A673 (cell line): ENCODE measurements at regions not wholly inside any gene's neighbourhood (a gene's known extent, or its start where the extent isn't known, plus 50 kb on each side); places are given as distances from the start of the nearest gene placed in this dataset.

Source experiments
- BruUV-seq: library from RNA; stranded (reverse); fragments of 400-500 nt; replicated peaks from 2 replicates; lab custom pipeline; 2021; lab: Mats Ljungman, UMichigan
- CTCF ChIA-PET: fragments of 300-600 bp; sonication (Branson Sonifier 250); formaldehyde crosslinking; loops from one replicate; lab custom pipeline; 2022; ENCODE audit warnings: antibody characterized with exemption; lab: Charles Lee
- POLR2A ChIA-PET: fragments of 300-600 bp; sonication (Branson Sonifier 250); formaldehyde crosslinking; loops from one replicate; lab custom pipeline; 2022; ENCODE audit warnings: antibody characterized with exemption; ENCODE audit not compliant: low non-redundant PET; lab: Charles Lee
- DNase-seq: peaks from one replicate; pipeline ENCODE4 v3.0.0-alpha.2; 2015; ENCODE audit warnings: low spot score
- H3K27ac ChIP-seq: fragments of 200-600 bp; sonication (generic); 2 replicates; pipeline ENCODE4 v1.5.1; 2016; ENCODE audit warnings: mixed run types, low read depth, mild to moderate bottlenecking, mixed read lengths, antibody characterized with exemption, low read length; ENCODE audit not compliant: poor library complexity, severe bottlenecking
- H3K27me3 ChIP-seq: fragments of 200-600 bp; sonication (generic); replicated peaks from 2 replicates; pipeline ENCODE4 v1.6.1; 2017; ENCODE audit warnings: mixed run types, low read depth, mild to moderate bottlenecking, mixed read lengths, antibody characterized with exemption, low read length; ENCODE audit not compliant: insufficient read depth, poor library complexity
- H3K36me3 ChIP-seq: fragments of 200-600 bp; sonication (generic); 2 replicates; pipeline ENCODE4 v1.6.1; 2016; ENCODE audit warnings: mixed run types, mild to moderate bottlenecking, mixed read lengths, antibody characterized with exemption, low read length; ENCODE audit not compliant: insufficient read depth, poor library complexity, severe bottlenecking
- H3K4me1 ChIP-seq: fragments of 200-600 bp; sonication (generic); 2 replicates; pipeline ENCODE4 v1.6.1; 2017; ENCODE audit warnings: mixed run types, mild to moderate bottlenecking, mixed read lengths, antibody characterized with exemption, low read length; ENCODE audit not compliant: insufficient read depth, poor library complexity, severe bottlenecking
- H3K4me3 ChIP-seq: fragments of 200-600 bp; sonication (generic); 2 replicates; pipeline ENCODE4 v1.5.1; 2016; ENCODE audit warnings: low read depth, mixed run types, mild to moderate bottlenecking, mixed read lengths, low read length; ENCODE audit not compliant: poor library complexity, severe bottlenecking
- H3K9me3 ChIP-seq: fragments of 200-600 bp; sonication (generic); 2 replicates; pipeline ENCODE4 v1.6.1; 2016; ENCODE audit warnings: mixed run types, low read depth, mild to moderate bottlenecking, mixed read lengths, antibody characterized with exemption, low read length; ENCODE audit not compliant: poor library complexity, severe bottlenecking
- CTCF ChIP-seq: fragments of 300-800, 200-600 bp; sonication (generic); conservative IDR thresholded peaks from 2 replicates; pipeline ENCODE4 v1.5.1; 2017; ENCODE audit warnings: low read depth, mild to moderate bottlenecking, antibody characterized with exemption, low read length, moderate library complexity, mixed read lengths
- EZH2 ChIP-seq: fragments of 200-600 bp; sonication (generic); IDR thresholded peaks from 2 replicates; pipeline ENCODE4 v1.6.1; 2017; ENCODE audit warnings: borderline replicate concordance, low read depth, mild to moderate bottlenecking, mixed read lengths, antibody characterized with exemption, low read length; ENCODE audit not compliant: poor library complexity, severe bottlenecking
- intact Hi-C: fragments of 100-400 bp; cut with micrococcal nuclease; formaldehyde crosslinking; loops from one replicate; pipeline ENCODE4 v1.10.0; 2022; ENCODE audit not compliant: unreplicated experiment

DNA sequence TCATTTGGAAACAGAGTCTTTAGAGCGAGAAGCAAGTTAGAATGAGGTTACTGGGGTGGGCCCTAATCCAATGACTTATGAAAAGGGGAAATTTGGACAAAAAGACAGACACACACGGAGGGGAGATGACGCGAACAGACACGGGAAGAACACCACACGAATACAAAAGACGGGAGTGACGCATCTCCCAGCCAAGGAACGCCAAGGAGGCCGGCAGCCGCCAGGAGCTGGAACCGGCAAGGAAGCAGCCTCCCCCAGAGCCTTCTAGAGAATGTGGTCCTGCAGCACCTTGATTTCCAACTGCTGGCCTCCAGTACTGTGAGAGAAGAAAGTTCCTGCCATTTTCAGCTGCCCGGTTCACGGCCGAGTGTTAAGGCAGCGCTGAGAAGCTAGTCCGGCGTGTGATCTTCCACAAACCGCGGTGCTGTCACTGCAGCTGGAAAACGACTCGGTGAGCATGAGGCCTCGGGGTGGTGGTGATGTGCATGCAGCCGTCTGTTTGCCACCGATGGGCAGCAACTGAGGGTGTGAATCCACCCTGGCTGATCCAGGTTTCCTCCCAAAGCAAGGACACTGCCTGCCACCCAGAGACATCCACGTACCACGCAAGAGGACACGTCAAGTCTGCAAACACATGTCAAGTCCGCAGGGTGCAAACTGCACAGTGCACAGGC, 124.5 kb downstream of the NCOR2 start:
- Histone ChIP-seq H3K4me1 (peaks cover 39% of the 10 kb centered on the region), H3K27me3 (no peaks in the 10 kb centered on the region), H3K27ac (peak overlapping the region; percentile 35), H3K9me3 (no peaks in the 10 kb centered on the region), H3K4me3 (no peak overlapping the region), H3K36me3 (peaks cover 22% of the 10 kb centered on the region)
- POLR2A ChIA-PET, result no interaction called here
- no TSS peak for BruUV-seq
- CTCF ChIA-PET, result no interaction called here
- intact Hi-C loops, result no loop called here
- no peak for TF ChIP-seq EZH2
- TF ChIP-seq CTCF, result no peak
- no peak for DNase-seq

DNA sequence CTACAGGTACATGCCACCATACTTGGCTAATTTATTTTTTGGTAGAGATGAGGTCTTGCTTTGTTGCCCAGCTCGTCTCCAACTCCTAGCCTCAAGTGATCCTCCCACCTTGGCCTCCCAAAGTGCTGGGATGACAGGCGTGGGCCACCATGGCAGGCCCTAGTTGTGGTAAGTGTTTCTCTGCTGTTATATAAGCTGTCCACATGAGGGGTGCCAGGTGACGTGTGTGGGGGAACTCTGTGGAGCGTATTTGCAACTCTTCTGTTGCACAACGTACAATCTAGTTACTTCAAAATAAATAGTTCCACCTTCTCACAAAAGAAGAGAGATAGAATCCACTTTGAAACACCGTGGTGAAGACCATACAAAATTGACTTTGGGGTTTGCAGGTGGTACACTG, 125.1 kb downstream of the NCOR2 start:
- no peaks in the 10 kb centered on the region for H3K9me3 ChIP-seq
- no TSS peak for BruUV-seq
- no peaks in the 10 kb centered on the region for H3K27me3 ChIP-seq
- peaks cover 20% of the 10 kb centered on the region for H3K36me3 ChIP-seq
- H3K4me3 ChIP-seq, result no peak overlapping the region
- peaks cover 39% of the 10 kb centered on the region for H3K4me1 ChIP-seq
- DNase-seq, result no peak
- CTCF ChIA-PET, result no interaction called here
- intact Hi-C loops, result no loop called here
- H3K27ac ChIP-seq, result peak overlapping the region; percentile 35
- TF ChIP-seq CTCF (no peak), EZH2 (no peak)
- POLR2A ChIA-PET, result no interaction called here

DNA sequence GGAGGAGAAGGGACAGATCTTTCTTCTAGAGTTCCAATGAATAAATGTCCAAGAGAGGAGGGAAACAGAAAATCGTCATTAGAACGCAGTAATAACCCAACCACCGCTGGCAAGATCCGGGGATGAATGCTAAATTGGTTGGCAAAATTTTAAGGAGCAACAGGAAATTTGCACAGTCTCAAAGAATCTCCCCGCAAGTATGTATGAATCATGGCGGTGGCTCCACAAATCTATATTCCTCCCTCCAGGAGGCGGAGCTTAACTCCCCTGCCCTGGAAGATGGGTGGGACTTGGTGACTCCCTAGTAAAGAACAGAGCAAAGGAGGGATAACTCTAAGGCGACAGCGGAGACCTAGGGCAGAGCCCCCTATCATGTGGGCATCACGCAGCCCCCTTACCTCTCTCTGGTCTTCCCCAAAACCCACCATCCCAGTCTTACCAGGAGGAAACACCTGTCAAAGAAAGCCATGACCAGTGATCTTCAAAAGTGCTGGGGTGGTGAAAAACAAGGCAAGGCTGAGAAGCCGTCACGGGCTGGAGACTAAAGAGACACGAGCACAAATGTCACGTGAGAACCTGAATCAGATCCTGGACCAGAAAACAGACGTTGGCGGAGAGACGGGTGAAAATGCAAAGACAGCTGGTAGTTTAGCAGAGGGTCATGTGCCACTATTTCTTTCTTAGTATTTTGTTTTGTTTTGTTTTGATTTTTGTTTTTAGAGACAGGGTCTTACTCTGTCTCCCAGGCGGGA, 125.8 kb downstream of the NCOR2 start:
- TF ChIP-seq EZH2, result no peak
- no peak for TF ChIP-seq CTCF
- H3K4me3 ChIP-seq, result no peak overlapping the region
- H3K27ac ChIP-seq, result peak overlapping the region; percentile 63
- peaks cover 39% of the 10 kb centered on the region for H3K4me1 ChIP-seq
- CTCF ChIA-PET, result no interaction called here
- no TSS peak for BruUV-seq
- DNase-seq, result peak; percentile 91
- H3K27me3 ChIP-seq, result no peaks in the 10 kb centered on the region
- intact Hi-C loops, result no loop called here
- POLR2A ChIA-PET, result no interaction called here
- H3K9me3 ChIP-seq, result no peaks in the 10 kb centered on the region
- peaks cover 19% of the 10 kb centered on the region for H3K36me3 ChIP-seq
